GM23338 (cell line): ENCODE measurements at regions not wholly inside any gene's neighbourhood (a gene's known extent, or its start where the extent isn't known, plus 50 kb on each side); places are given as distances from the start of the nearest gene placed in this dataset.

Experiments used
- ATAC-seq: fragments of 200-7000 bp; cut with Tn5 transposase; 3 replicates; pipeline ENCODE4 v1.9.1; 2020
- DNase-seq: peaks from one replicate; pipeline ENCODE4 v3.0.0-alpha.2; 2015; ENCODE audit warnings: low spot score
- H2AFZ ChIP-seq: fragments of 200-600 bp; sonication (generic); 2 replicates; pipeline ENCODE4 v1.8.0; 2016; ENCODE audit warnings: antibody characterized with exemption, mild to moderate bottlenecking, moderate library complexity
- H3F3A ChIP-seq: fragments of 200-600 bp; sonication (generic); replicated peaks from 2 replicates; pipeline ENCODE4 v1.8.0; 2017; ENCODE audit warnings: antibody characterized with exemption, mixed run types, low read depth
- H3K27ac ChIP-seq: fragments of 200-600 bp; sonication (generic); 2 replicates; pipeline ENCODE4 v1.6.1; 2016; ENCODE audit warnings: low read depth
- H3K27me3 ChIP-seq: fragments of 200-600 bp; sonication (generic); 2 replicates; pipeline ENCODE4 v1.8.0; 2016; ENCODE audit warnings: mild to moderate bottlenecking, mixed run types, moderate library complexity; ENCODE audit not compliant: insufficient read depth
- H3K36me3 ChIP-seq: fragments of 200-600 bp; sonication (generic); 2 replicates; pipeline ENCODE4 v1.8.0; 2016; ENCODE audit warnings: mild to moderate bottlenecking; ENCODE audit not compliant: insufficient read depth
- H3K4me1 ChIP-seq: fragments of 200-600 bp; sonication (generic); 2 replicates; pipeline ENCODE4 v1.8.0; 2016; ENCODE audit warnings: mild to moderate bottlenecking, moderate library complexity; ENCODE audit not compliant: insufficient read depth
- H3K4me2 ChIP-seq: fragments of 200-600 bp; sonication (generic); 2 replicates; pipeline ENCODE4 v1.7.1; 2017; ENCODE audit warnings: mixed run types
- H3K4me3 ChIP-seq: fragments of 200-600 bp; sonication (generic); 2 replicates; pipeline ENCODE4 v1.6.1; 2016; ENCODE audit warnings: mixed run types
- H3K79me2 ChIP-seq: fragments of 200-600 bp; sonication (generic); replicated peaks from 2 replicates; pipeline ENCODE4 v1.8.0; 2017; ENCODE audit warnings: mild to moderate bottlenecking; ENCODE audit not compliant: insufficient read depth
- H3K9me2 ChIP-seq: fragments of 200-600 bp; sonication (generic); 2 replicates; pipeline ENCODE4 v1.8.0; 2017; ENCODE audit not compliant: insufficient read depth
- H4K20me1 ChIP-seq: fragments of 200-600 bp; sonication (generic); replicated peaks from 2 replicates; pipeline ENCODE4 v1.8.0; 2017; ENCODE audit warnings: mild to moderate bottlenecking; ENCODE audit not compliant: insufficient read depth
- H3K27ac Mint-ChIP-seq: 2 replicates; pipeline ENCODE4 v1.8.0; 2020; ENCODE audit warnings: inconsistent platforms, mild to moderate bottlenecking, moderate library complexity, mixed read lengths
- H3K27me3 Mint-ChIP-seq: 3 replicates; pipeline ENCODE4 v1.8.0; 2022; ENCODE audit warnings: low read depth, mild to moderate bottlenecking, moderate library complexity, mixed read lengths, inconsistent platforms; ENCODE audit not compliant: insufficient read depth, poor library complexity
- H3K36me3 Mint-ChIP-seq: 3 replicates; pipeline ENCODE4 v1.8.0; 2021; ENCODE audit warnings: low read depth, mild to moderate bottlenecking, inconsistent platforms, moderate library complexity, mixed read lengths
- H3K4me1 Mint-ChIP-seq: 3 replicates; pipeline ENCODE4 v1.8.0; 2020; ENCODE audit warnings: mild to moderate bottlenecking, inconsistent platforms, mixed read lengths
- H3K4me3 Mint-ChIP-seq: 3 replicates; pipeline ENCODE4 v1.8.0; 2021; ENCODE audit warnings: moderate library complexity, mild to moderate bottlenecking, inconsistent platforms, mixed read lengths
- H3K9me3 Mint-ChIP-seq: 3 replicates; pipeline ENCODE4 v1.8.0; 2020; ENCODE audit warnings: moderate library complexity, mild to moderate bottlenecking, inconsistent platforms, mixed read lengths
- CTCF ChIP-seq, 2 experiments: fragments of 200-600 bp in 1 of 2; sonication (generic) in 1 of 2; conservative IDR thresholded peaks; 2 replicates each; pipeline versions ENCODE4 v1.5.1 to v1.6.1; 2016 to 2017; ENCODE audit warnings: antibody characterized with exemption in 2 of 2, low read depth in 2 of 2, mild to moderate bottlenecking in 2 of 2, moderate library complexity in 1 of 2
- EZH2 ChIP-seq: fragments of 200-600 bp; sonication (generic); IDR thresholded peaks from one replicate; pipeline ENCODE4 v1.8.0; 2017; ENCODE audit warnings: antibody characterized with exemption, mild to moderate bottlenecking, low read depth; ENCODE audit not compliant: unreplicated experiment
- EZH2phosphoT487 ChIP-seq: fragments of 200-600 bp; sonication (generic); IDR thresholded peaks from one replicate; pipeline ENCODE4 v1.8.1; 2018; ENCODE audit warnings: antibody characterized with exemption; ENCODE audit not compliant: unreplicated experiment
- NANOG ChIP-seq: IDR thresholded peaks from 2 replicates; pipeline ENCODE4 v1.6.1; 2016; ENCODE audit warnings: antibody characterized with exemption, borderline replicate concordance
- STAT1 ChIP-seq: IDR thresholded peaks from one replicate; pipeline ENCODE4 v1.6.1; 2016; ENCODE audit warnings: antibody characterized with exemption; ENCODE audit not compliant: unreplicated experiment
- ZNF114 ChIP-seq: fragments of 250-450 bp; sonication (Bioruptor Pico); IDR thresholded peaks from 2 replicates; pipeline ENCODE4 v1.5.0; 2020; ENCODE audit warnings: mild to moderate bottlenecking, moderate library complexity
- ZNF462 ChIP-seq: fragments of 250-450 bp; sonication (Bioruptor Pico); IDR thresholded peaks from 2 replicates; pipeline ENCODE4 v1.5.0; 2020; ENCODE audit warnings: mild to moderate bottlenecking, moderate library complexity

GRCh38 chr13:44703371-44703770, 127.2 kb upstream of the TSC22D1 start:
- TF ChIP-seq EZH2phosphoT487 (no peak), STAT1 (no peak), ZNF114 (CRISPR knock-in tag) (no peak), CTCF (conservative IDR thresholded peaks at IDR 0.05; ENCODE audit: low read depth in 2 of 2) (no peak), EZH2 (no peak), ZNF462 (no peak), NANOG (no peak)
- no peak overlapping the region for H3K4me2 ChIP-seq
- no peaks in the 10 kb centered on the region; the same call in 1 of the 2 replicates for H3K36me3 ChIP-seq
- Mint-ChIP-seq H3K27me3 (peaks cover 6% of the 10 kb centered on the region), H3K9me3 (peaks cover 12% of the 10 kb centered on the region; the same call in 2 of the 3 replicates), H3K36me3 (no peaks in the 10 kb centered on the region; the same call in 2 of the 3 replicates), H3K4me3 (no peak overlapping the region), H3K27ac (no peak overlapping the region), H3K4me1 (peaks cover 7% of the 10 kb centered on the region; the same call in 2 of the 3 replicates)
- H3K4me3 ChIP-seq: no peak overlapping the region
- H3K27me3 ChIP-seq: no peaks in the 10 kb centered on the region
- H3K4me1 ChIP-seq: peaks cover 4% of the 10 kb centered on the region; the same call in 1 of the 2 replicates
- ATAC-seq: no peak
- H3F3A ChIP-seq: no peaks in the 10 kb centered on the region
- H4K20me1 ChIP-seq: no peaks in the 10 kb centered on the region
- peaks cover 3% of the 10 kb centered on the region; the same call in 1 of the 2 replicates for H3K9me2 ChIP-seq
- H2AFZ ChIP-seq: no peak overlapping the region
- no peaks in the 10 kb centered on the region for H3K79me2 ChIP-seq
- H3K27ac ChIP-seq: no peak overlapping the region
- no peak for DNase-seq
